Right lobe of liver (tissue), 4 donors: ENCODE measurements at regions not wholly inside any gene's neighbourhood (a gene's known extent, or its start where the extent isn't known, plus 50 kb on each side); places are given as distances from the start of the nearest gene placed in this dataset.

Experiments
- POLR2A ChIP-seq: fragments of 450-650 bp; IDR thresholded peaks from one replicate; pipeline ENCODE4 v1.6.1; 2017; ENCODE audit warnings: antibody characterized with exemption, mild to moderate bottlenecking
- TF ChIP-seq, protein P1 (sequence below), 4 donors: fragments of 200-600 bp in 3 of 4; fragments of 450-650 bp in 1 of 4; IDR thresholded peaks; one replicate each; pipeline versions ENCODE4 v1.5.1 to v1.8.0; 2016 to 2022; ENCODE audit warnings: antibody characterized with exemption in 4 of 4, mild to moderate bottlenecking in 2 of 4
- donor health status: DM: no; HTN: no; CAD: no.
- donor health status: DM: no; HTN: no; CAD: no.
- donor health status: DM: no; HTN: yes; CAD: no.

DNA sequence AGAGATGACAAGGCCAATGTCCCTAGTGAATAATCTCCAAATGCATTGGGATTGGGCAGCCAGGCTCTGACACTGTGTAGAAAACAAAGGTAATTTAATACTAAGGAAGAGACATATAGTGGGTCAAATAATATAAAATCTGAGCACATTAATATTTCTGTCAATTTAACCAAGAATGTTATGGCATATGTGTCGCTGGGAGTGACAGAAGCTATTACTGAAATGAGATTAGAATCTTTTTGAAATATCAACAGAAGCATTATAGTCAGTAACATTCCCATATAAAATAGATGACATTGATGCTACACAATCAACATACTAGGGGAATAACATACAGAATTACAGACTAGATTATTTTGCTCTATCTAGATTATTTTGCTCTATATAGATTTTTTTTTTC lies 114.0 kb downstream of the BLID start:
- TF ChIP-seq, protein P1, sequence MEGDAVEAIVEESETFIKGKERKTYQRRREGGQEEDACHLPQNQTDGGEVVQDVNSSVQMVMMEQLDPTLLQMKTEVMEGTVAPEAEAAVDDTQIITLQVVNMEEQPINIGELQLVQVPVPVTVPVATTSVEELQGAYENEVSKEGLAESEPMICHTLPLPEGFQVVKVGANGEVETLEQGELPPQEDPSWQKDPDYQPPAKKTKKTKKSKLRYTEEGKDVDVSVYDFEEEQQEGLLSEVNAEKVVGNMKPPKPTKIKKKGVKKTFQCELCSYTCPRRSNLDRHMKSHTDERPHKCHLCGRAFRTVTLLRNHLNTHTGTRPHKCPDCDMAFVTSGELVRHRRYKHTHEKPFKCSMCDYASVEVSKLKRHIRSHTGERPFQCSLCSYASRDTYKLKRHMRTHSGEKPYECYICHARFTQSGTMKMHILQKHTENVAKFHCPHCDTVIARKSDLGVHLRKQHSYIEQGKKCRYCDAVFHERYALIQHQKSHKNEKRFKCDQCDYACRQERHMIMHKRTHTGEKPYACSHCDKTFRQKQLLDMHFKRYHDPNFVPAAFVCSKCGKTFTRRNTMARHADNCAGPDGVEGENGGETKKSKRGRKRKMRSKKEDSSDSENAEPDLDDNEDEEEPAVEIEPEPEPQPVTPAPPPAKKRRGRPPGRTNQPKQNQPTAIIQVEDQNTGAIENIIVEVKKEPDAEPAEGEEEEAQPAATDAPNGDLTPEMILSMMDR (IDR thresholded peaks at IDR 0.05): no peak
- TF ChIP-seq POLR2A: no peak
